ENCODE measurements at regions not wholly inside any gene's neighbourhood (a gene's known extent, or its start where the extent isn't known, plus 50 kb on each side); places are given as distances from the start of the nearest gene placed in this dataset.
"Not testable (repeated sequence)": the region's sequence is repeated elsewhere in the genome, so short reads cannot be mapped to it uniquely, and the experiment has no call there.

GRCh38 chr10:63812501-63812900 lies 291.3 kb downstream of the REEP3 start:
- Mint-ChIP-seq H3K4me1 (ENCODE audit: low read depth) (peaks cover 5% of the 10 kb centered on the region), H3K27me3 (ENCODE audit: low read depth) (peaks cover 2% of the 10 kb centered on the region), H3K9me3 (ENCODE audit: low read depth) (peaks cover 41% of the 10 kb centered on the region), H3K4me3 (ENCODE audit: unreplicated experiment) (no peak overlapping the region), H3K27ac (ENCODE audit: unreplicated experiment) (peak overlapping the region; percentile 29), H3K36me3 (ENCODE audit: low read depth) (peaks cover 8% of the 10 kb centered on the region)
- TF ChIP-seq CTCF (IDR thresholded peaks at IDR 0.05), result no peak
- no peak for DNase-seq (ENCODE audit: low spot score)

DNA sequence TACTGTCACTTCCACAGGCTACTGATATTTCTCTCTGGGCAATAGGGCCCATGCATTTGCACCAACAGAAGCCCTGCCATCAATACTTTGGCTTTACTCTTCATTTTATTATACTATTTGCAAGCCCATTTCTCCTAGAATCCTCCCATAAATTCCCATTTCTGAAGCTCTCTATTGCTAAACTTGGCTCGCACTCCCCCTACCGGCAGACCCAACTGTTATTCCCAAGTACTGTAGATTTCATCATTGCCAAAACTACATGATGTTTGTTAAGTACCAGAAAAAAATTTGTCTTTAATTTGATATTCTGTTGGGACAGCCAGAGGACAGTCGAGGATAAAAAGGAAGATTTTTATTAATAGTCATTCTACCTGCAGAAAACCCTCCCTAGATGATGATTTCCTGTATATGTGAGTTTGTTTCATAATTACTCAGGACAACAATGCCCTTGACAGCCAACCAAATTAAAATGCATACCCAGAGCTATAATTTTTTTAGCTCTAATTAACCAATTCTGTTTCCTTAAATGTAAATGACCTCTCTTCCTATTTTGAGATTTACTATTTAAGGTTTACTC lies 298.6 kb downstream of the REEP3 start:
- Mint-ChIP-seq H3K27me3 (ENCODE audit: low read depth) (peaks cover 2% of the 10 kb centered on the region), H3K9me3 (ENCODE audit: low read depth) (peaks cover 19% of the 10 kb centered on the region), H3K4me1 (ENCODE audit: low read depth) (peaks cover 7% of the 10 kb centered on the region), H3K27ac (ENCODE audit: unreplicated experiment) (no peak overlapping the region), H3K36me3 (ENCODE audit: low read depth) (peaks cover 8% of the 10 kb centered on the region), H3K4me3 (ENCODE audit: unreplicated experiment) (no peak overlapping the region)
- peak; percentile 93 for TF ChIP-seq CTCF (IDR thresholded peaks at IDR 0.05)
- no peak for DNase-seq (ENCODE audit: low spot score)

- no peak overlapping the region for H3K27ac Mint-ChIP-seq (ENCODE audit: unreplicated experiment)
- H3K9me3 Mint-ChIP-seq (ENCODE audit: low read depth), result peaks cover 11% of the 10 kb centered on the region
- H3K36me3 Mint-ChIP-seq (ENCODE audit: low read depth), result peaks cover 4% of the 10 kb centered on the region
- H3K4me3 Mint-ChIP-seq (ENCODE audit: unreplicated experiment), result no peak overlapping the region
- peaks cover 15% of the 10 kb centered on the region for H3K4me1 Mint-ChIP-seq (ENCODE audit: low read depth)
- peaks cover 4% of the 10 kb centered on the region for H3K27me3 Mint-ChIP-seq (ENCODE audit: low read depth)
- TF ChIP-seq CTCF (IDR thresholded peaks at IDR 0.05), result no peak
- DNase-seq (ENCODE audit: low spot score), result no peak
Measured at GRCh38 chr10:63822496-63822895, 301.3 kb downstream of the REEP3 start.

- no peak for TF ChIP-seq CTCF (IDR thresholded peaks at IDR 0.05)
- peaks cover 8% of the 10 kb centered on the region for H3K4me1 Mint-ChIP-seq (ENCODE audit: low read depth)
- H3K36me3 Mint-ChIP-seq (ENCODE audit: low read depth), result peaks cover 4% of the 10 kb centered on the region
- H3K4me3 Mint-ChIP-seq (ENCODE audit: unreplicated experiment), result no peak overlapping the region
- H3K27ac Mint-ChIP-seq (ENCODE audit: unreplicated experiment), result no peak overlapping the region
- H3K27me3 Mint-ChIP-seq (ENCODE audit: low read depth), result peaks cover 9% of the 10 kb centered on the region
- peaks cover 11% of the 10 kb centered on the region for H3K9me3 Mint-ChIP-seq (ENCODE audit: low read depth)
- DNase-seq (ENCODE audit: low spot score), result no peak
Measured at GRCh38 chr10:63825111-63825510, 303.9 kb downstream of the REEP3 start.

GRCh38 chr10:63825766-63826165 lies 304.6 kb downstream of the REEP3 start:
- Mint-ChIP-seq H3K27ac (ENCODE audit: unreplicated experiment) (no peak overlapping the region), H3K4me3 (ENCODE audit: unreplicated experiment) (no peak overlapping the region), H3K4me1 (ENCODE audit: low read depth) (peaks cover 8% of the 10 kb centered on the region), H3K27me3 (ENCODE audit: low read depth) (peaks cover 9% of the 10 kb centered on the region), H3K9me3 (ENCODE audit: low read depth) (peaks cover 11% of the 10 kb centered on the region), H3K36me3 (ENCODE audit: low read depth) (peaks cover 4% of the 10 kb centered on the region)
- DNase-seq (ENCODE audit: low spot score), result no peak
- TF ChIP-seq CTCF (IDR thresholded peaks at IDR 0.05), result no peak

DNA sequence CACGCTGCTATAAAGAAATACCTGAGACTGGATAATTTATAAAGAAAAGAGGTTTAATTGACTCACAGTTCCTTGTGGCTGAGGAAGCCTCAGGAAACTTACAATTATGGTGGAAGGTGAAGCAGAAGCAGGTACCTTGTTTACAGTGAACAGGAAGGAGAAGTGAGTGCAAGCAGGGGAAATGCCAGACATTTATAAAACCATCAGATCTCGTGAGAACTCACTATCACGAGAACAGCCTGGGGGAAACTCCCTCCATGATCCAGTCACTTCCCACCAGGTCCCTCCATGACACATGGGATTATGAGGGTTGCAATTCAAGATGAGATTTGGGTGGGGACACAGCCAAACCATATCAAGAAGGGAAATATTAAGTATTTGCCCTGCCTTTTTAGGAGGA lies 305.8 kb downstream of the REEP3 start:
- DNase-seq (ENCODE audit: low spot score); H3K27me3 Mint-ChIP-seq (ENCODE audit: low read depth); H3K4me3 Mint-ChIP-seq (ENCODE audit: unreplicated experiment); H3K4me1 Mint-ChIP-seq (ENCODE audit: low read depth); H3K36me3 Mint-ChIP-seq (ENCODE audit: low read depth); H3K27ac Mint-ChIP-seq (ENCODE audit: unreplicated experiment): not testable (repeated sequence)
- H3K9me3 Mint-ChIP-seq (ENCODE audit: low read depth), result peaks cover 11% of the 10 kb centered on the region
